Stimulated activated naive CD8-positive, alpha-beta T cell treated with anti-CD3 and anti-CD28 coated beads, Interleukin-15, Interleukin-2, amounts not matched to agents 100 ng/mL and 50 ng/mL, for 24 hours (primary cell): ENCODE measurements at regions not wholly inside any gene's neighbourhood (a gene's known extent, or its start where the extent isn't known, plus 50 kb on each side); places are given as distances from the start of the nearest gene placed in this dataset.

Experiments used
- H3K27ac Mint-ChIP-seq: one replicate; pipeline ENCODE4 v1.8.0; 2021; ENCODE audit warnings: mild to moderate bottlenecking, mixed read lengths
- H3K27me3 Mint-ChIP-seq: one replicate; pipeline ENCODE4 v1.8.0; 2021; ENCODE audit warnings: mixed read lengths
- H3K36me3 Mint-ChIP-seq: one replicate; pipeline ENCODE4 v1.8.0; 2021; ENCODE audit warnings: low read depth, mixed read lengths
- H3K4me1 Mint-ChIP-seq: one replicate; pipeline ENCODE4 v1.8.0; 2021; ENCODE audit warnings: low read depth, mixed read lengths
- H3K4me3 Mint-ChIP-seq: one replicate; pipeline ENCODE4 v1.8.0; 2021; ENCODE audit warnings: mild to moderate bottlenecking, mixed read lengths
- H3K9me3 Mint-ChIP-seq: one replicate; pipeline ENCODE4 v1.8.0; 2021; ENCODE audit warnings: mixed read lengths

DNA sequence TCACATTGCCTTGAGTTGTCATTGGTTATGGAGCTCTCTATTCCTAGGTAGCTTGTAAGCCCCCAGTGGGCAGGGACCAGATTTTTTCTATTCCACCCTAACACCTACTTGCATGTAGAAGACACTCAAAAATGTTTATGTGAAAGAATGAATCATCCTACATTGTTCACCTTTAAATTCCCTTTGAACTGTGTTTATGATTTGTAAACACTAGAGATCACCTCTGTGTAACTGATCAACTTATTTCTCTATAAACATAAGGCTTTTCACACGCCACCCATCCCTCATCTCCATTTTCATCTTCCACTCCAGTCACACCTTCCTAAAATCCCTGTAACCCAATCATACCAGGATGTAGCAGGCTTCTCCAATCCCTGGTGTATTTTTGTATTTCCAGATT is 142.6 kb upstream of the LEF1 start:
- Mint-ChIP-seq H3K4me1 (peaks cover 32% of the 10 kb centered on the region), H3K36me3 (no peaks in the 10 kb centered on the region), H3K9me3 (no peaks in the 10 kb centered on the region), H3K4me3 (no peak overlapping the region), H3K27ac (no peak overlapping the region), H3K27me3 (no peaks in the 10 kb centered on the region)

DNA sequence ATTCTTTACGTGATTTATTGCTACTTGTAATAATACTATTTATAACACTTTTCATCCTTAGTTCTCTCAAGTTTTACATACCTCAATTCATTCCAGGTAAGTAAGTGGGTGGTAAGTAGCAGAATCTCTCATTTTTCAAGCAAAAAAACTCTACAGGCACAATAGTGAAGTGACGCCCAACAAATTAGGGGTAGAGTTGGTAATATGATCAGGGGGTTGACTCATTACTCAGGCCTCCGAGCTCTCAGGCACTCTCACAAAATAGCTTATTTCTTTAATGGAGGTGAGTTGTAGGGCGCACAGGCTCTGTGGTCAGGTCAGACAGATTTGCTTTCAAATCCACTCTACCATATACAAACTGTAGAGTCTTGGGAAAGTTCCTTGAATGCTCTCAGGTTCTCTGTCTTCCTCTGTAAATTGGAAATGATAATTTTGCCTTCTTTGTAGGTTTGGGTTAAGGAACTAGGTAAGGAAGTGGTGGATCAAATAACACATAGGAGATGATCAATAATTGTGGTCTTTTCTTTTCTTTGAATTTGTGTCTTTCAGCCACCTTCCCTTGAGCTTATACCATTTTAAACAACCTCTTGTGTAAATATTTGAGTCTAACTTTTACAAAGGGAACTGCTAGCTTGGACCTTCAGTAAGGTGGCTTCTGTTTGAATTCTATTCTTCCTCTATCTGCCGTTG is 134.9 kb upstream of the LEF1 start:
- no peak overlapping the region for H3K27ac Mint-ChIP-seq
- H3K4me3 Mint-ChIP-seq = no peak overlapping the region
- peaks cover 20% of the 10 kb centered on the region for H3K4me1 Mint-ChIP-seq
- no peaks in the 10 kb centered on the region for H3K27me3 Mint-ChIP-seq
- H3K9me3 Mint-ChIP-seq = peaks cover 8% of the 10 kb centered on the region
- no peaks in the 10 kb centered on the region for H3K36me3 Mint-ChIP-seq

- Mint-ChIP-seq H3K4me1 (peaks cover 8% of the 10 kb centered on the region), H3K9me3 (peaks cover 8% of the 10 kb centered on the region), H3K36me3 (no peaks in the 10 kb centered on the region), H3K4me3 (no peak overlapping the region), H3K27me3 (no peaks in the 10 kb centered on the region), H3K27ac (no peak overlapping the region)
Measured at GRCh38 chr4:108301545-108302251, 133.0 kb upstream of the LEF1 start.

- H3K4me3 Mint-ChIP-seq = no peak overlapping the region
- no peaks in the 10 kb centered on the region for H3K36me3 Mint-ChIP-seq
- peaks cover 8% of the 10 kb centered on the region for H3K9me3 Mint-ChIP-seq
Measured at GRCh38 chr4:108297605-108298004, 128.9 kb upstream of the LEF1 start.

GRCh38 chr4:108292229-108292628 is 123.5 kb upstream of the LEF1 start:
- H3K4me1 Mint-ChIP-seq = peaks cover 13% of the 10 kb centered on the region
- H3K4me3 Mint-ChIP-seq = no peak overlapping the region
- H3K9me3 Mint-ChIP-seq = no peaks in the 10 kb centered on the region
- no peaks in the 10 kb centered on the region for H3K36me3 Mint-ChIP-seq
- H3K27ac Mint-ChIP-seq = no peak overlapping the region
- H3K27me3 Mint-ChIP-seq = no peaks in the 10 kb centered on the region

More at GRCh38 chr4:108297605-108298004, 128.9 kb upstream of the LEF1 start:
- peaks cover 8% of the 10 kb centered on the region for H3K4me1 Mint-ChIP-seq
- no peaks in the 10 kb centered on the region for H3K27me3 Mint-ChIP-seq
- H3K27ac Mint-ChIP-seq = no peak overlapping the region

GRCh38 chr4:108291137-108291536 is 122.4 kb upstream of the LEF1 start:
- no peaks in the 10 kb centered on the region for H3K9me3 Mint-ChIP-seq
- H3K36me3 Mint-ChIP-seq = no peaks in the 10 kb centered on the region
- H3K27ac Mint-ChIP-seq = no peak overlapping the region
- no peaks in the 10 kb centered on the region for H3K27me3 Mint-ChIP-seq
- H3K4me3 Mint-ChIP-seq = no peak overlapping the region
- peaks cover 13% of the 10 kb centered on the region for H3K4me1 Mint-ChIP-seq

DNA sequence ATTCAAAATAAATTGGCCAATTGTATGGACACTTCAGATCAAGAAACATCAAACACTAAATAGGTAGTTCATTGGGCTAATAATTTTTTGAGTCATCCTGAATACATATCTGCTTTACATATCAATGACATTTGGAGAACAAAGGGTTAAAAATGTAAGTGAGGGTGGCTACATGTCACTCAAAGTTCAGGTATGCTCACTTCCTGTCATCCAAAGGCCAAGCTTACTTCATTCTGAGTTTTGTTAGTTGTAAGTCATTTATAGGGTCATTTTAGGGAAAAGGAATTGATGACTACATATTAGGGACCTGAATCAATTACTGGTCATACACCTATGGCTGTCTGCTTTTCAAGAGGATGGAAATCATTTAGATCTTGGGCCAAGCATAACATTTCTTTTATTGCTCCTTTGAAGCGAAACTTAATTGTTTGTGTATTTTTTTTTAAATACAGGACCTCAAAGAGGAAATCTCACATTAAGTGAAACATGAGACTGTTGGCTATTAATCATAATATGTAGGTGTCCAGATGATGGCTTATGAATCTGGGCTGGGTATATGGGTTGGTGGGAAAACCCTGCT is 119.2 kb upstream of the LEF1 start:
- H3K4me1 Mint-ChIP-seq = peaks cover 13% of the 10 kb centered on the region
- no peaks in the 10 kb centered on the region for H3K36me3 Mint-ChIP-seq
- H3K27ac Mint-ChIP-seq = no peak overlapping the region
- no peak overlapping the region for H3K4me3 Mint-ChIP-seq
- H3K27me3 Mint-ChIP-seq = no peaks in the 10 kb centered on the region
- H3K9me3 Mint-ChIP-seq = no peaks in the 10 kb centered on the region

DNA sequence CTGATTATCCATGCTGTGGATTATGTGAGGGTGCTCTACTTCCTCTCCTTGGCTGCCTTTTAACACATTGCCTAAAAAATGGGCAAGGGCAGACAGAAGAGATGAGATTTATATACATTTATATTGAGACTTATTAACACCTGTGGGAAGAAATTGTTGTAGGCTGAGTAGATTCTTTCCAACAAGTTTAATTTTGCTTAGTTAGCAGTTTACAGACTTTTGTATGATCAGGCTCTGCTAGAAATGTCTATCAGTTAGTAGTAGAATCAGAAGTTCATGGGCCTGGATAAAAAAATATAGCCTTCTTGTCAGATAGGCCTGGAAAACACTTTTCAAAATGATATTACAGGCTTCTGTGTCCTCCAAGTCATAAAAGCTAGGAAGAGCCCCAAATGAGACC is 111.3 kb upstream of the LEF1 start:
- no peaks in the 10 kb centered on the region for H3K27me3 Mint-ChIP-seq
- H3K4me1 Mint-ChIP-seq = no peaks in the 10 kb centered on the region
- no peak overlapping the region for H3K4me3 Mint-ChIP-seq
- H3K9me3 Mint-ChIP-seq = peaks cover 3% of the 10 kb centered on the region
- no peak overlapping the region for H3K27ac Mint-ChIP-seq
- H3K36me3 Mint-ChIP-seq = peaks cover 7% of the 10 kb centered on the region

DNA sequence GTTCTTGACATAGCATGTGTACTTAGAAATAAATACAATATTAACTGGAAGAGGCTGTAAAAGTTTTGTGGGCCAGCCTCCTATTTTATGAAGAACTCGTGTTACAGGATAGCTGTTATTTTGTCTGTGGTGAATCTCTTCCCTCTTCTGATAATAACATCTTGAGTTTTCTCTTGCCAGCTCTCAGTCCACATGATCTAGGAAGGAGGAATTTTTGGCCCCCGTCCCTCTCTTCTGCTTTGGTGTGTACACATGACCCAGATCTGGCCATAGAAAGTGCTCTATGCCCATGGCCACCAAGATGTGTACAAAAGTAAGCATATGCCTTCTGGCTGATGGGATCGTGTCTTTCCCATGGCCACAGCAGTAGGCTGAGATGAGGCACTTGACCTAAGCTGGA is 108.0 kb upstream of the LEF1 start:
- H3K27ac Mint-ChIP-seq = no peak overlapping the region
- peaks cover 3% of the 10 kb centered on the region for H3K9me3 Mint-ChIP-seq
- no peaks in the 10 kb centered on the region for H3K27me3 Mint-ChIP-seq
- H3K4me3 Mint-ChIP-seq = no peak overlapping the region
- H3K4me1 Mint-ChIP-seq = no peaks in the 10 kb centered on the region
- H3K36me3 Mint-ChIP-seq = peaks cover 7% of the 10 kb centered on the region

DNA sequence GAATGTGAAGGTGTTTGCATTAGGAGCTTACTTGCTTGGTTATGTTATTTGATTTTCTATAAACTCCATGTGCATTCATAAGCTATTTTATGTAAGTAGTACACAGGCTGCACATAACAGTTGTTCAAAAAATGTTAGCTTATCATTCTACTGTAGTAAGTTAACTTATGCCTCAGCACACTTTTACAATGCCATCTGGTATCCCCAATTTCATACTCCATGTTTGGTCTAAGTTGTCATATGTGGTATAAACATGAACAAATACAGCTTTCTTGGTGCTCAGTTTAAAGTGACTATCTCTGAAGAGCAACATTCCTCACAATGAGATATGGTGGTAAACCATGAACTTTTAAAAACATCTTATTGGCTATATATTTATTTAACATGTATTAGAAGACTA is 104.3 kb upstream of the LEF1 start:
- no peaks in the 10 kb centered on the region for H3K27me3 Mint-ChIP-seq
- no peaks in the 10 kb centered on the region for H3K4me1 Mint-ChIP-seq
- H3K4me3 Mint-ChIP-seq = no peak overlapping the region
- H3K27ac Mint-ChIP-seq = no peak overlapping the region
- no peaks in the 10 kb centered on the region for H3K9me3 Mint-ChIP-seq
- H3K36me3 Mint-ChIP-seq = no peaks in the 10 kb centered on the region

DNA sequence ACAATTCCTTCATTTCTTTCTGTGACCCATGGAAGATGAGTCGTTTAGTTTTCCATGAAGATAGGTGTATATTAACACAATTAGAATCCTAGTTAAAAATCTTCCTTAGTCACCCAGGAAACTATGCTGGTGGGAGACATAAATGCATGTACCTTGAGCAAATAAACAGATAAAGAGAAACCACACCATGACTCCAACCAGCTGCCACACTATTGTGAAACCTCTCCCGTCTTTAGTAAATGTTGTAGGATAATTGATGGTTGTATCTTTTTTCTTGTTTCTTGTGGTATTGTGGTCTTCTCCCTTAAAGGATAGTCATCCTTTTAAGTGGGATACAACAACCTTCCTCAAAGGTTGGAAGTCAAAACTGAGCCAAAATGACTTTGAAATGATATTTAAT is 103.8 kb upstream of the LEF1 start:
- Mint-ChIP-seq H3K4me3 (no peak overlapping the region), H3K36me3 (no peaks in the 10 kb centered on the region), H3K9me3 (no peaks in the 10 kb centered on the region), H3K27ac (no peak overlapping the region), H3K4me1 (no peaks in the 10 kb centered on the region), H3K27me3 (no peaks in the 10 kb centered on the region)

DNA sequence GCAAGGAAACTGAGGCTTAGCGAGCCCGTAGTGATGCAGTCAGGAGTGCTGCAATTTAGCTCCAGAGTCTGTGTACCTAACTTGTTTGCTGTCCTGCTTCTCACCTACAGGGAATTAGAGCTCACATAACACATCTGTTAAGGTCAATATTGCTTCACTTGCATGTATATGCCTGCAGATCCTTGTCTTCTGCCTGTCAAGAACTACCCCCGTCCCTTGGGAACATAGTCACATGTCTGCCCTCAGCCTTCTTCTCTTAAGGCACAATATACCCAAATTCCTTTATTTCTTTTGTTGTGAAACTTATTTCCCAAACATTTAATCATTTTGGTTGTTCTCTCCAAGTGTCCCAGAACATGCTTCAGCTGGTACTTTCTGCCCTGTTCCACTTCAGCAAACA is 103.3 kb upstream of the LEF1 start:
- no peaks in the 10 kb centered on the region for H3K9me3 Mint-ChIP-seq
- H3K4me3 Mint-ChIP-seq = no peak overlapping the region
- no peak overlapping the region for H3K27ac Mint-ChIP-seq
- H3K36me3 Mint-ChIP-seq = no peaks in the 10 kb centered on the region
- H3K27me3 Mint-ChIP-seq = no peaks in the 10 kb centered on the region
- H3K4me1 Mint-ChIP-seq = no peaks in the 10 kb centered on the region

DNA sequence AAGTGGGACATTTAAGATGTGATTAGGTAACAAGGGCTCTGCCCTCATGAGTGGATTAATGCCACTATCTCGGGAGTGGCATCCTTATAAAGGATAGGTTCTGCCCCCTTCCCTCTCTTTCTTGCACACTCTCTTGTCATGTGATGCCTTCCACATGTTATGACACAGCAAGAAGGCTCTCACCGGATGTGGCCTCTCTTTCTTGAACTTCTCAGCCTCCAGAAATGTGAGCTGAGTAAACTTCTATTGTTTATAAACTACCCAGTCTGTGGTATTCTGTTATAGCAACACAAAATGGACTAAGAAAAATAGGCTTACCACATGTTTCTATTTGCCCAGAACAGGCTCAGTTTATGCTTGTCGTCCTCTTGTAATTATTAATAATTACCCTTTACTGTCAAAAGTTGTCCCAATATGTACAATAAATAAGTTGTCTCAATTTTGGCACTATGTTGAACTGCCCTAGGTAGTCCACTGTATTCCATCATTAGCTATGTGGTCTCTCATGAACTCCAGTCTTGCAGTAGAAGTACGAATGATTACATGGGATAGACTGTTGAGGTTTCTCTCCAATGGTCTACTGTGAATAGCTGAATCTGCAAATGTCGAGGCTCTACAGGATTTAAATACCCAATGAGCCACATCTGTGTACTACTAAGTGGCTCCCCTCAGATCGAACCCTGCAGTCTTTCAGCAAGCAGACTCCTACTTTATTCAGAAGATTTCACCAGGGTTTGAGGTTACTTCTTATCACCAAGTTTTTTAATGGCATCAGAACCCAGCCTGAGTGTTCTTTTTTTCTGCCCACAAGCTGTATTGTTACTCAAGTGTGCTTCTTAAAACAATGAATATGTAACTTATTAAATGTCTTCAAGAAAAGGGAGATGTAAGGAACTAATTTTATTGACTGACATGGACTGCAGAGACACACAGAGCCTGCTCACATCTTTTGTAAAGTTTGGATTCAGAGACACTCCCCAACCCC is 102.0 kb upstream of the LEF1 start:
- no peaks in the 10 kb centered on the region for H3K36me3 Mint-ChIP-seq
- no peaks in the 10 kb centered on the region for H3K27me3 Mint-ChIP-seq
- peaks cover 4% of the 10 kb centered on the region for H3K9me3 Mint-ChIP-seq
- no peaks in the 10 kb centered on the region for H3K4me1 Mint-ChIP-seq
- H3K27ac Mint-ChIP-seq = no peak overlapping the region
- H3K4me3 Mint-ChIP-seq = no peak overlapping the region

GRCh38 chr4:108264693-108265092 is 96.0 kb upstream of the LEF1 start:
- no peaks in the 10 kb centered on the region for H3K36me3 Mint-ChIP-seq

GRCh38 chr4:108263057-108263456 is 94.3 kb upstream of the LEF1 start:
- no peak overlapping the region for H3K4me3 Mint-ChIP-seq
- H3K9me3 Mint-ChIP-seq = peaks cover 6% of the 10 kb centered on the region
- H3K27ac Mint-ChIP-seq = no peak overlapping the region
- H3K36me3 Mint-ChIP-seq = no peaks in the 10 kb centered on the region
- H3K27me3 Mint-ChIP-seq = no peaks in the 10 kb centered on the region
- no peaks in the 10 kb centered on the region for H3K4me1 Mint-ChIP-seq

More at GRCh38 chr4:108264693-108265092, 96.0 kb upstream of the LEF1 start:
- H3K4me3 Mint-ChIP-seq = no peak overlapping the region
- peaks cover 6% of the 10 kb centered on the region for H3K9me3 Mint-ChIP-seq
- H3K27ac Mint-ChIP-seq = no peak overlapping the region
- no peaks in the 10 kb centered on the region for H3K27me3 Mint-ChIP-seq
- no peaks in the 10 kb centered on the region for H3K4me1 Mint-ChIP-seq
